GM19193 (cell line): ENCODE measurements at regions not wholly inside any gene's neighbourhood (a gene's known extent, or its start where the extent isn't known, plus 50 kb on each side); places are given as distances from the start of the nearest gene placed in this dataset.

Experiments used
- POLR2A ChIP-seq: IDR thresholded peaks from 4 replicates; pipeline ENCODE4 v1.6.1; 2011; ENCODE audit not compliant: insufficient read depth, insufficient read length; ENCODE audit errors: extremely low read depth

- no peak for TF ChIP-seq POLR2A
Observed at GRCh38 chr2:41896186-41896846, 151.5 kb upstream of the PKDCC start.

- TF ChIP-seq POLR2A = no peak
Observed at GRCh38 chr2:41899189-41899588, 148.6 kb upstream of the PKDCC start.

- no peak for TF ChIP-seq POLR2A
Observed at GRCh38 chr2:41900101-41900577, 147.7 kb upstream of the PKDCC start.

GRCh38 chr2:41902897-41903296 lies 144.9 kb upstream of the PKDCC start:
- no peak for TF ChIP-seq POLR2A

GRCh38 chr2:41903474-41904135 lies 144.2 kb upstream of the PKDCC start:
- TF ChIP-seq POLR2A = no peak

GRCh38 chr2:41904459-41904858 lies 143.4 kb upstream of the PKDCC start:
- no peak for TF ChIP-seq POLR2A

GRCh38 chr2:41905597-41906337 lies 142.1 kb upstream of the PKDCC start:
- TF ChIP-seq POLR2A = no peak

GRCh38 chr2:41906338-41906725 lies 141.5 kb upstream of the PKDCC start:
- TF ChIP-seq POLR2A = no peak

GRCh38 chr2:41907141-41907540 lies 140.7 kb upstream of the PKDCC start:
- TF ChIP-seq POLR2A = no peak

- no peak for TF ChIP-seq POLR2A
Observed at GRCh38 chr2:41907771-41908207, 140.0 kb upstream of the PKDCC start.

GRCh38 chr2:41908349-41908748 lies 139.5 kb upstream of the PKDCC start:
- TF ChIP-seq POLR2A = no peak

GRCh38 chr2:41909584-41909983 lies 138.2 kb upstream of the PKDCC start:
- TF ChIP-seq POLR2A = no peak

GRCh38 chr2:41910126-41910525 lies 137.7 kb upstream of the PKDCC start:
- no peak for TF ChIP-seq POLR2A

GRCh38 chr2:41911033-41911432 lies 136.8 kb upstream of the PKDCC start:
- no peak for TF ChIP-seq POLR2A

GRCh38 chr2:41912337-41912736 lies 135.5 kb upstream of the PKDCC start:
- TF ChIP-seq POLR2A = no peak

GRCh38 chr2:41912776-41913175 lies 135.0 kb upstream of the PKDCC start:
- no peak for TF ChIP-seq POLR2A

GRCh38 chr2:41913311-41913710 lies 134.5 kb upstream of the PKDCC start:
- TF ChIP-seq POLR2A = no peak
